ENCODE measurements at regions not wholly inside any gene's neighbourhood (a gene's known extent, or its start where the extent isn't known, plus 50 kb on each side); places are given as distances from the start of the nearest gene placed in this dataset.

- Mint-ChIP-seq H3K4me1 (no peaks in the 10 kb centered on the region), H3K27me3 (no peaks in the 10 kb centered on the region), H3K36me3 (no peaks in the 10 kb centered on the region), H3K4me3 (no peak overlapping the region), H3K27ac (no peak overlapping the region), H3K9me3 (no peaks in the 10 kb centered on the region)
- CTCF ChIA-PET = no interaction called here
- H3K27ac ChIP-seq (ENCODE audit: low read length) = no peak overlapping the region
- no peak for DNase-seq
- 88% methylated on average over 4 of the region's 9 CpGs for WGBS (ENCODE audit: insufficient coverage)
- POLR2A ChIA-PET = no interaction called here
- H3K4me3 ChIP-seq (ENCODE audit: control insufficient read depth in 1 of 2, extremely low read depth in 1 of 2, low read length in 1 of 2) = no peak overlapping the region
- H3K36me3 ChIP-seq (ENCODE audit: control insufficient read depth in 2 of 2, extremely low read depth in 1 of 2, insufficient read depth in 1 of 2, low read length in 1 of 2) = no peaks in the 10 kb centered on the region
- ATAC-seq (replicated peaks in 1 of 4) = no peak
- H3K4me1 ChIP-seq (ENCODE audit: control insufficient read depth in 1 of 2, extremely low read depth in 1 of 2, insufficient read depth in 2 of 2, low read length in 2 of 2) = no peaks in the 10 kb centered on the region
- H3K9me3 ChIP-seq = no peaks in the 10 kb centered on the region
- no peaks in the 10 kb centered on the region for H3K27me3 ChIP-seq (replicated peaks in 1 of 2; ENCODE audit: control insufficient read depth in 2 of 2, extremely low read depth in 1 of 2, insufficient read depth in 2 of 2, low read length in 1 of 2)
Observed at GRCh38 chr20:19120011-19120410, 92.4 kb upstream of the SLC24A3 start.

GRCh38 chr20:19120569-19120968 lies 91.9 kb upstream of the SLC24A3 start:
- CTCF ChIA-PET = no interaction called here
- H3K9me3 ChIP-seq = no peaks in the 10 kb centered on the region
- no CpG with 5 or more reads among the region's 4 CpGs for WGBS (ENCODE audit: insufficient coverage)
- H3K4me1 ChIP-seq (ENCODE audit: control insufficient read depth in 1 of 2, extremely low read depth in 1 of 2, insufficient read depth in 2 of 2, low read length in 2 of 2) = no peaks in the 10 kb centered on the region
- ATAC-seq (replicated peaks in 1 of 4) = no peak
- no peaks in the 10 kb centered on the region for H3K27me3 ChIP-seq (replicated peaks in 1 of 2; ENCODE audit: control insufficient read depth in 2 of 2, extremely low read depth in 1 of 2, insufficient read depth in 2 of 2, low read length in 1 of 2)
- H3K4me3 ChIP-seq (ENCODE audit: control insufficient read depth in 1 of 2, extremely low read depth in 1 of 2, low read length in 1 of 2) = no peak overlapping the region
- no peak for DNase-seq
- H3K27ac Mint-ChIP-seq = no peak overlapping the region
- H3K27me3 Mint-ChIP-seq = no peaks in the 10 kb centered on the region
- no peaks in the 10 kb centered on the region for H3K4me1 Mint-ChIP-seq
- H3K4me3 Mint-ChIP-seq = no peak overlapping the region
- H3K27ac ChIP-seq (ENCODE audit: low read length) = no peak overlapping the region
- no peaks in the 10 kb centered on the region for H3K36me3 Mint-ChIP-seq
- no peaks in the 10 kb centered on the region for H3K36me3 ChIP-seq (ENCODE audit: control insufficient read depth in 2 of 2, extremely low read depth in 1 of 2, insufficient read depth in 1 of 2, low read length in 1 of 2)
- no peaks in the 10 kb centered on the region for H3K9me3 Mint-ChIP-seq
- POLR2A ChIA-PET = no interaction called here

GRCh38 chr20:19121463-19121862 lies 91.0 kb upstream of the SLC24A3 start:
- Histone ChIP-seq H3K9me3 (no peaks in the 10 kb centered on the region), H3K27me3 (replicated peaks in 1 of 2; ENCODE audit: control insufficient read depth in 2 of 2, extremely low read depth in 1 of 2, insufficient read depth in 2 of 2, low read length in 1 of 2) (no peaks in the 10 kb centered on the region), H3K4me1 (ENCODE audit: control insufficient read depth in 1 of 2, extremely low read depth in 1 of 2, insufficient read depth in 2 of 2, low read length in 2 of 2) (no peaks in the 10 kb centered on the region), H3K36me3 (ENCODE audit: control insufficient read depth in 2 of 2, extremely low read depth in 1 of 2, insufficient read depth in 1 of 2, low read length in 1 of 2) (no peaks in the 10 kb centered on the region), H3K27ac (ENCODE audit: low read length) (no peak overlapping the region), H3K4me3 (ENCODE audit: control insufficient read depth in 1 of 2, extremely low read depth in 1 of 2, low read length in 1 of 2) (no peak overlapping the region)
- ChIA-PET CTCF (no interaction called here), POLR2A (no interaction called here)
- no peak for ATAC-seq (replicated peaks in 1 of 4)
- WGBS (ENCODE audit: insufficient coverage) = 17% methylated on average over 1 of the region's 3 CpGs
- Mint-ChIP-seq H3K4me1 (no peaks in the 10 kb centered on the region), H3K4me3 (no peak overlapping the region), H3K36me3 (no peaks in the 10 kb centered on the region), H3K27me3 (no peaks in the 10 kb centered on the region), H3K27ac (no peak overlapping the region), H3K9me3 (no peaks in the 10 kb centered on the region)
- no peak for DNase-seq

- ChIA-PET POLR2A (no interaction called here), CTCF (no interaction called here)
- Histone ChIP-seq H3K4me1 (ENCODE audit: control insufficient read depth in 1 of 2, extremely low read depth in 1 of 2, insufficient read depth in 2 of 2, low read length in 2 of 2) (no peaks in the 10 kb centered on the region), H3K27ac (ENCODE audit: low read length) (no peak overlapping the region), H3K9me3 (no peaks in the 10 kb centered on the region), H3K4me3 (ENCODE audit: control insufficient read depth in 1 of 2, extremely low read depth in 1 of 2, low read length in 1 of 2) (no peak overlapping the region), H3K27me3 (replicated peaks in 1 of 2; ENCODE audit: control insufficient read depth in 2 of 2, extremely low read depth in 1 of 2, insufficient read depth in 2 of 2, low read length in 1 of 2) (no peaks in the 10 kb centered on the region), H3K36me3 (ENCODE audit: control insufficient read depth in 2 of 2, extremely low read depth in 1 of 2, insufficient read depth in 1 of 2, low read length in 1 of 2) (no peaks in the 10 kb centered on the region)
- Mint-ChIP-seq H3K27me3 (no peaks in the 10 kb centered on the region), H3K9me3 (no peaks in the 10 kb centered on the region), H3K4me3 (no peak overlapping the region), H3K36me3 (no peaks in the 10 kb centered on the region), H3K27ac (no peak overlapping the region), H3K4me1 (no peaks in the 10 kb centered on the region)
- DNase-seq (no peak), ATAC-seq (replicated peaks in 1 of 4) (no peak)
Observed at GRCh38 chr20:19121916-19122315, 90.5 kb upstream of the SLC24A3 start.

- no peak for ATAC-seq (replicated peaks in 1 of 4)
- H3K36me3 ChIP-seq (ENCODE audit: control insufficient read depth in 2 of 2, extremely low read depth in 1 of 2, insufficient read depth in 1 of 2, low read length in 1 of 2) = no peaks in the 10 kb centered on the region
- Mint-ChIP-seq H3K36me3 (no peaks in the 10 kb centered on the region), H3K4me1 (no peaks in the 10 kb centered on the region), H3K27ac (no peak overlapping the region), H3K4me3 (no peak overlapping the region), H3K9me3 (no peaks in the 10 kb centered on the region), H3K27me3 (no peaks in the 10 kb centered on the region)
- no peak overlapping the region for H3K4me3 ChIP-seq (ENCODE audit: control insufficient read depth in 1 of 2, extremely low read depth in 1 of 2, low read length in 1 of 2)
- no peaks in the 10 kb centered on the region for H3K27me3 ChIP-seq (replicated peaks in 1 of 2; ENCODE audit: control insufficient read depth in 2 of 2, extremely low read depth in 1 of 2, insufficient read depth in 2 of 2, low read length in 1 of 2)
- H3K4me1 ChIP-seq (ENCODE audit: control insufficient read depth in 1 of 2, extremely low read depth in 1 of 2, insufficient read depth in 2 of 2, low read length in 2 of 2) = no peaks in the 10 kb centered on the region
- ChIA-PET CTCF (no interaction called here), POLR2A (no interaction called here)
- DNase-seq = no peak
- no peak overlapping the region for H3K27ac ChIP-seq (ENCODE audit: low read length)
- H3K9me3 ChIP-seq = no peaks in the 10 kb centered on the region
Observed at GRCh38 chr20:19122395-19122794, 90.0 kb upstream of the SLC24A3 start.

GRCh38 chr20:19125508-19125907 lies 86.9 kb upstream of the SLC24A3 start:
- Mint-ChIP-seq H3K27me3 (no peaks in the 10 kb centered on the region), H3K27ac (no peak overlapping the region), H3K9me3 (no peaks in the 10 kb centered on the region), H3K36me3 (no peaks in the 10 kb centered on the region), H3K4me1 (no peaks in the 10 kb centered on the region), H3K4me3 (no peak overlapping the region)
- ATAC-seq (replicated peaks in 1 of 4) (no peak), DNase-seq (no peak)
- H3K27ac ChIP-seq (ENCODE audit: low read length) = no peak overlapping the region
- no peaks in the 10 kb centered on the region for H3K36me3 ChIP-seq (ENCODE audit: control insufficient read depth in 2 of 2, extremely low read depth in 1 of 2, insufficient read depth in 1 of 2, low read length in 1 of 2)
- CTCF ChIA-PET = interaction anchor here in 1 of 2 donors (1.0 kb wide), 1 partner anchor 9 kb away, joined by 3 read pairs; no protein-coding TSS in a partner anchor
- H3K4me3 ChIP-seq (ENCODE audit: control insufficient read depth in 1 of 2, extremely low read depth in 1 of 2, low read length in 1 of 2) = no peak overlapping the region
- no peaks in the 10 kb centered on the region for H3K9me3 ChIP-seq
- peaks cover 0 to 2% of the 10 kb centered on the region in 2 experiments for H3K27me3 ChIP-seq (replicated peaks in 1 of 2; ENCODE audit: control insufficient read depth in 2 of 2, extremely low read depth in 1 of 2, insufficient read depth in 2 of 2, low read length in 1 of 2)
- POLR2A ChIA-PET = no interaction called here
- H3K4me1 ChIP-seq (ENCODE audit: control insufficient read depth in 1 of 2, extremely low read depth in 1 of 2, insufficient read depth in 2 of 2, low read length in 2 of 2) = no peaks in the 10 kb centered on the region
- no CpG with 5 or more reads among the region's 1 CpG for WGBS (ENCODE audit: insufficient coverage)

GRCh38 chr20:19129306-19129705 lies 83.1 kb upstream of the SLC24A3 start:
- Mint-ChIP-seq H3K4me3 (no peak overlapping the region), H3K36me3 (no peaks in the 10 kb centered on the region), H3K4me1 (no peaks in the 10 kb centered on the region), H3K9me3 (peaks cover 0 to 2% (median 0%) of the 10 kb centered on the region in 3 donors), H3K27me3 (no peaks in the 10 kb centered on the region), H3K27ac (no peak overlapping the region)
- H3K4me1 ChIP-seq (ENCODE audit: control insufficient read depth in 1 of 2, extremely low read depth in 1 of 2, insufficient read depth in 2 of 2, low read length in 2 of 2) = no peaks in the 10 kb centered on the region
- no peak overlapping the region for H3K27ac ChIP-seq (ENCODE audit: low read length)
- no peak overlapping the region for H3K4me3 ChIP-seq (ENCODE audit: control insufficient read depth in 1 of 2, extremely low read depth in 1 of 2, low read length in 1 of 2)
- no peak for DNase-seq
- ATAC-seq (replicated peaks in 1 of 4) = no peak
- ChIA-PET POLR2A (no interaction called here), CTCF (no interaction called here)
- H3K36me3 ChIP-seq (ENCODE audit: control insufficient read depth in 2 of 2, extremely low read depth in 1 of 2, insufficient read depth in 1 of 2, low read length in 1 of 2) = no peaks in the 10 kb centered on the region
- peaks cover 0 to 2% of the 10 kb centered on the region in 2 experiments for H3K27me3 ChIP-seq (replicated peaks in 1 of 2; ENCODE audit: control insufficient read depth in 2 of 2, extremely low read depth in 1 of 2, insufficient read depth in 2 of 2, low read length in 1 of 2)
- no peaks in the 10 kb centered on the region for H3K9me3 ChIP-seq
- WGBS (ENCODE audit: insufficient coverage) = no CpG with 5 or more reads among the region's 1 CpG

Measured in T-cell (primary cell).